Testis (tissue), 2 donors: ENCODE measurements at regions not wholly inside any gene's neighbourhood (a gene's known extent, or its start where the extent isn't known, plus 50 kb on each side); places are given as distances from the start of the nearest gene placed in this dataset.
A peak's percentile ranks its signal among the peaks of the same experiment; 100 is the strongest.

ENCODE experiments used
- DNase-seq: peaks from one replicate; pipeline ENCODE4 v3.0.0-alpha.2; 2019
- H3K27ac ChIP-seq, 2 donors: fragments of 200-600 bp; sonication (generic); one replicate each; pipeline ENCODE4 v1.5.1; 2019
- H3K27me3 ChIP-seq: fragments of 200-600 bp; sonication (generic); one replicate; pipeline ENCODE4 v1.5.1; 2019
- H3K36me3 ChIP-seq: fragments of 200-600 bp; sonication (generic); one replicate; pipeline ENCODE4 v1.5.1; 2017; ENCODE audit warnings: low read depth; ENCODE audit errors: missing control alignments
- H3K4me1 ChIP-seq: fragments of 200-600 bp; sonication (generic); one replicate; pipeline ENCODE4 v1.5.1; 2019
- H3K4me3 ChIP-seq, 2 donors: fragments of 200-600 bp; sonication (generic); one replicate each; pipeline ENCODE4 v1.5.1; 2017 to 2019
- H3K9me3 ChIP-seq: fragments of 200-600 bp; sonication (generic); one replicate; pipeline ENCODE4 v1.5.1; 2017
- CTCF ChIP-seq, 3 experiments: fragments of 450-650 bp in 2 of 3; fragments of 200-600 bp in 1 of 3; sonication (generic) in 1 of 3; IDR thresholded peaks; one replicate each; pipeline ENCODE4 v1.5.1; 2016 to 2019; ENCODE audit warnings: antibody characterized with exemption in 3 of 3, mild to moderate bottlenecking in 2 of 3, moderate library complexity in 1 of 3
- POLR2A ChIP-seq: fragments of 450-650 bp; IDR thresholded peaks from one replicate; pipeline ENCODE4 v1.6.1; 2017; ENCODE audit warnings: antibody characterized with exemption, mild to moderate bottlenecking, moderate library complexity
- WGBS, 2 donors: methylation state at CpG; one replicate each; pipeline ENCODE4 v1.1.5; 2018; 5-methylcytosine and 5-hydroxymethylcytosine counted together
- intact Hi-C: fragments of 100-400 bp; cut with DNase I; formaldehyde crosslinking; loops from one replicate; pipeline ENCODE4 v1.15.1; 2023; ENCODE audit warnings: low total_unique reads

GRCh38 chr16:73368715-73369114 lies 320.8 kb upstream of the ZFHX3 start:
- WGBS, 2 donors: 90 to 91% methylated on average over 4 of the region's 4 CpGs

GRCh38 chr16:73365016-73365551 lies 317.2 kb upstream of the ZFHX3 start:
- Histone ChIP-seq H3K27ac (no peak overlapping the region), H3K36me3 (no peaks in the 10 kb centered on the region), H3K4me3 (no peak overlapping the region), H3K27me3 (no peaks in the 10 kb centered on the region), H3K9me3 (no peaks in the 10 kb centered on the region), H3K4me1 (peaks cover 9% of the 10 kb centered on the region)
- intact Hi-C loops: no loop called here
- 33 to 41% methylated on average over 7 to 9 of the region's 9 CpGs for WGBS, 2 donors
- no peak for TF ChIP-seq CTCF (IDR thresholded peaks at IDR 0.05)
- no peak for TF ChIP-seq POLR2A
- peak; percentile 74 for DNase-seq

More at GRCh38 chr16:73368715-73369114, 320.8 kb upstream of the ZFHX3 start:
- intact Hi-C loops: no loop called here
- TF ChIP-seq CTCF (IDR thresholded peaks at IDR 0.05) (no peak), POLR2A (no peak)
- no peaks in the 10 kb centered on the region for H3K27me3 ChIP-seq
- H3K36me3 ChIP-seq: no peaks in the 10 kb centered on the region
- H3K9me3 ChIP-seq: no peaks in the 10 kb centered on the region
- DNase-seq: no peak
- H3K4me3 ChIP-seq: no peak overlapping the region
- peaks cover 9% of the 10 kb centered on the region for H3K4me1 ChIP-seq
- H3K27ac ChIP-seq: no peak overlapping the region

GRCh38 chr16:73364413-73364812 lies 316.5 kb upstream of the ZFHX3 start:
- WGBS, 2 donors: 69 to 85% methylated on average over 6 of the region's 6 CpGs

GRCh38 chr16:73361061-73361460 lies 313.1 kb upstream of the ZFHX3 start:
- peaks cover 4% of the 10 kb centered on the region for H3K4me1 ChIP-seq
- no peaks in the 10 kb centered on the region for H3K36me3 ChIP-seq
- intact Hi-C loops: no loop called here
- TF ChIP-seq POLR2A: no peak
- no peak for TF ChIP-seq CTCF (IDR thresholded peaks at IDR 0.05)
- no peaks in the 10 kb centered on the region for H3K27me3 ChIP-seq
- H3K4me3 ChIP-seq: no peak overlapping the region
- no peak for DNase-seq
- no peak overlapping the region for H3K27ac ChIP-seq
- 76 to 93% methylated on average over 9 of the region's 9 CpGs for WGBS, 2 donors
- no peaks in the 10 kb centered on the region for H3K9me3 ChIP-seq

More at GRCh38 chr16:73364413-73364812, 316.5 kb upstream of the ZFHX3 start:
- TF ChIP-seq CTCF (IDR thresholded peaks at IDR 0.05) (no peak), POLR2A (no peak)
- H3K4me3 ChIP-seq: no peak overlapping the region
- H3K4me1 ChIP-seq: peaks cover 8% of the 10 kb centered on the region
- no peaks in the 10 kb centered on the region for H3K9me3 ChIP-seq
- no peak for DNase-seq
- no peaks in the 10 kb centered on the region for H3K27me3 ChIP-seq
- no peaks in the 10 kb centered on the region for H3K36me3 ChIP-seq
- intact Hi-C loops: no loop called here
- no peak overlapping the region for H3K27ac ChIP-seq

GRCh38 chr16:73356401-73357079 lies 308.6 kb upstream of the ZFHX3 start:
- Histone ChIP-seq H3K4me1 (no peaks in the 10 kb centered on the region), H3K9me3 (no peaks in the 10 kb centered on the region), H3K36me3 (no peaks in the 10 kb centered on the region), H3K27ac (no peak overlapping the region), H3K4me3 (no peak overlapping the region), H3K27me3 (no peaks in the 10 kb centered on the region)
- intact Hi-C loops: no loop called here
- TF ChIP-seq CTCF (IDR thresholded peaks at IDR 0.05) (no peak), POLR2A (no peak)
- DNase-seq: no peak
- 82 to 85% methylated on average over 13 of the region's 13 CpGs for WGBS, 2 donors
